ENCODE measurements at regions not wholly inside any gene's neighbourhood (a gene's known extent, or its start where the extent isn't known, plus 50 kb on each side); places are given as distances from the start of the nearest gene placed in this dataset.

DNA sequence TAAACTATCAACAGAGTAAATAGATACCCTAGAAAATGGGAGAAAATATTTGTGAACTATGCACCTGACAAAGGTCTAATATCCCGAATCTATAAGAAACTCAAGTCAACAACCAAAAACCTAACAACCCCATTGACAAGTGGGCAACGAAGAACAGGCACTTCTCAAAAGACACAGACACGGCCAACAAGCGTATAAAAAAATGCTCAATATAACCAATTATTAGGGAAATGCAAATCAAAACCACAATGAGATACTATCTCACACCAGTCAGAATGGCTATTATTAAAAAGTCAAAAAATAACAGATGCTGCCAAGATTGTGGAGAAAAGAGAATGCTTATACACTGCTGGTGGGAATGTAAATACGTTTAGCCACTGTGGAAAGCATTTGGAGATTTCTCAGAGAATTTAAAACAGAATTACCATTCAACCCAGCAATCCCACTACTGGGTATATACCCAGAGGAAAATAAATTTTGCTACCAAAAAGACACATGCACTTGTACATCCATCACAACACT is 63.2 kb upstream of the CAV2 start:
- intact Hi-C loops (cut with micrococcal nuclease): no loop called here
- ATAC-seq (no peak), DNase-seq (no peak)

DNA sequence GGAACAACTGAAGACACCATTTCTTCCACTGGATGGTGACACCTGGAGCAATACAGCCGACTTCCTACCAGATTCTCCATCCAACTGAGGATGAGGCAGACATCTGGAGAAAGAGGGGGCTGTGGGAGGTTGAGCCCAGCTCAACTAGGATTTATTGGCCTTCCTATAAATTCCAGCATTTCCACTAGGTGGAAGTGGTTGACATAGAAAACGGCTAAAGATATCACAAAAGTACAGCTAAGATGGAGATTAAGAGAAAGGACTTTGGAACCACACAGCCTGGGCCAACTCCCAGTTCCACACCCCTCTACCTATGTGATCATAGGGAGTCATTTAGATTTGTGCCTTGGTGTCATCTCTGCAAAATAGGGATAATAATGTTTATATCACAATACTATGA is 61.3 kb upstream of the CAV2 start:
- no peak for ATAC-seq
- intact Hi-C loops (cut with micrococcal nuclease): no loop called here

DNA sequence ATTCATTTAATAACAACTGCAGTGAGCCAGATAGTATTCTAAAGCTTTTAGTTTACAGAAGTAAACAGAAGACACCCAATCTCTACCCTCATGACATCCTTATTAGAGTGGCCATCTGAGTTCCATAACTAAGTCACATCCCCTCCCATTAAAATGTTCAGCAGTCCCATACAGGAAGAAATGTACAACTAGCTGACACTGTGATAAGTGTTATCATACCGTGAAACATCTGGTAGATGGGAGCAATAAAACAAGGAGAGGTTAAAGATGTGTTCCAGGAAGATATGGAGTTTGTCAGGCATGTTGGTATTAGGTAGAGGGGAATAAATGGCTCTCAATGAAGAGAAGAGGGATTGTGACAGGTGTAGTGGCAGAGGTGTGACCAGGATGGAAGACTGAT is 60.5 kb upstream of the CAV2 start:
- DNase-seq (no peak), ATAC-seq (no peak)
- intact Hi-C loops (cut with micrococcal nuclease): no loop called here

More for the DNA sequence above, 61.3 kb upstream of the CAV2 start:
- DNase-seq: no peak

DNA sequence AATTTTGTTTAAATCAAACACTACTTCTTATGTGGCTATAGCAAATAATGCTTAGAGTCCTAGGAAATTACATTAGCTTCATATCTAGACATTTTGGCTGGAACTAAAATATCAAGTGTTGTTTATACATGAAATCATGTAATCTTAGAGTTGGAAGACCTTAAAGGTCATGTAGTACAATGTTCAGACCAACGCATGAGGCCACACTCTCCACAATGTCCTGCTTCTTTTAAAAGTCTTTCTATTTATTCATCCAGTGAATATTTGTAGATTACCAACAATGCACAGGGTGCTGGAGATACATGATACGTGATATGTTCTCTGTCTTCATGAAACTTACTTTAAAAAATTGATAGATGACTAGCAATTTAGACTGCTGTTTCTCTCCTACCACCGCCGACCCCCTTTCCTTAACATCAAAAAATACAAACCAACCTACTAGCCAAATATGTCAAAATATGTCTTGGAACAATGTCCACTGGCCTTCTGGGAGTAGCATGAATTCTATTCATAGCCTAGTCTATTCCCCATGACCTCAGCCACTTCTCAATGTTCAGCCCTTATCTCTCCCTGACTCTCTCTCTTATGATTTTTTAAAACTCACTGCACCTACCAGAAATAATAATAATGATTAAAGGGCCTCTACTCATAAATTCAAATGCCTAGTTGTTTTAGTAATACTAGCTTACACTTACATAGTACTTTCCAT is 59.5 kb upstream of the CAV2 start:
- ATAC-seq (peak; percentile 94), DNase-seq (no peak)
- intact Hi-C loops (cut with micrococcal nuclease): loop anchor here (10.0 kb wide), 1 partner anchor 55 kb away; the partner anchor contains the start of gene CAV2

DNA sequence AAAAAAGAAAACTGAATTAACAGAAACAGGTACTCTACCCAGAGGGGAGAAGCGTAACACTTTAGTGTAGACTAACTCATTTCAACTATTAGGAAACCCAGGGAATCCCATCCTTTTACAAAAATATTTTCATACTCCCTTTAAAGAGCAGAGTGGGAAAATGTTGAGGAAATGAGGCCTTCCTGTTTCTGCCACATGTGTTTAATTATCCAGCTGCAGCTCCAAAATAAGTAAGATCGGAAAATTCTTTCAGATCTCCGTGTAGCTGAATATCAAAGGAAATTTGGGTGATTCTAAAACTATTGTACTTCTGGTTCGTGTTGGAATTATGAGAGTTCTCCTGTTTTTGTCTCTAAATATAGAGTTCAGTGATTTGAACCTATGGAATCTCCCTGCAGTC is 58.0 kb upstream of the CAV2 start:
- ATAC-seq (no peak), DNase-seq (no peak)
- intact Hi-C loops (cut with micrococcal nuclease): loop anchor here (10.0 kb wide), 1 partner anchor 53 kb away; the partner anchor contains the start of gene CAV2

DNA sequence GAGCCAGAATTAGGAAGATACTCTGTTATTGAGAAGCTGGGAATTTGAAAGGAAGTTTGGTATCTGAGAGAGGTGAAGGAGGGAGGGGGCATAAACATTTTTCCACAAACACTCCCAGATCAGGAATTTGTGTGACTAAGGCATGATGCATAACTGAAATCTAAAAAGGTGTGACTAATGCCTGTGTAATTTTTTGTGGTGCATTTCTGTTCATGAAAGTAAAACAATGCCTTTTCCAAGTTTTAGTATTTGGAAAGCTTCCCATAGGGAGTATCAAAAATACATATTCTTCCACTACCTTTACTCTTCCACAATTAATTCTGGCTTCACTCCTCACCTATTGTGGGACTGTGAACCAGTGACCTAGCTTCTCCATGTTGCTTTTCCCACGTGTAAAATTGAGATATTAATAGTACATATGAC is 56.4 kb upstream of the CAV2 start:
- ATAC-seq (no peak), DNase-seq (no peak)
- intact Hi-C loops (cut with micrococcal nuclease): loop anchor here (10.0 kb wide), 1 partner anchor 52 kb away; the partner anchor contains the start of gene CAV2

DNA sequence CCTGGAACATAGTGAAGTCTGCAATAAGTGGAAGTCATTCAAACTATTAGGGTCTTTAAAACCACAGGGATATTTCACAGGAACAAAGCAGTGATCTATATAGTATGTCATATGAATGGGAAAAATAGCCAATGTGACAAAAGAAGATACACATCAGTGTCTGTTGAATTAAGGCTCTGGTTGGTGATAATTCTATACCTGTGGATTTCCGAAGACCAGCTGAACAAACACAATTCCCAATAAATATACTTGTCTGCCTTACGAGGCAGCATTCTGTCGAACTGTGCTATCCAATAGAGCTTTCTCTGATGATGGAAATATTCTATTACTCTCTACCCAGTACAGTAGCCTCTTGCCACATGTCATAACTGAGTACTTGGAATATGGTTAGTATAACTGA is 55.9 kb upstream of the CAV2 start:
- ATAC-seq (no peak), DNase-seq (no peak)
- intact Hi-C loops (cut with micrococcal nuclease): loop anchor here (10.0 kb wide), 1 partner anchor 51 kb away; the partner anchor contains the start of gene CAV2

DNA sequence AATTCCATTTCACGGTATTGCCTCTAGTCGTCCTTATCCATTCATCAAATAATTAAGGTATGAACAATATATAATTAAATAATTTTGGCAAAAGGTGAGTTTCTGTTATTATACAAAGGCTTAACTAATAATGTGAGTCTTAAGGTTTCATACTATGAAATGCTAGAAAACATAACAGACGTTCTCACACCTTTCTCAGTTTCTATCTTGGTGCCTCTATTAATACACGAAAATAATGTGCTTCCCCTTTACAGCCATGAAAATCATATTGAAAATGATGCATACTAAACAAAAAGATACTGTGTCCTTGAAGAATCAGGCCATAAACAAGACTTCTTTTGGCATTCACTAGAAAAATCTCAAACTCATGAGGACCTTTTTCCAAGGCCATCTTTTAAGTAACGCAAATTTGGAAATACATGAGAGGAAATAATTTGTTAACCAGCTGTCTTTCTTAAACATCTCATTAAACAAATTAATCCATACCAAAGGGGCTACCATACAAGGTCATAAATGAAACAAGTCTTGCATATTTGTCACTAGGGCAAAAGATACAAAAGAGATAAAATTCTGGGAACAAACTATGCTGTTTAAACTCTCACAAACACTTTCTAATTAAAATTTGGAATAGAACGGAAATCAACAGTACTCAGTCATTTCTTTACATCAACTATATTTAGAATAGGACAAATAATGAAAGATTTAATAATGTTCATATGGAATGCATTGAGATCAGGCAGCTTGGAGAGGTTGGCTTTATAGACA is 53.9 kb upstream of the CAV2 start:
- no peak for ATAC-seq
- DNase-seq: no peak
- intact Hi-C loops (cut with micrococcal nuclease): loop anchor here (10.0 kb wide), 1 partner anchor 49 kb away; the partner anchor contains the start of gene CAV2

DNA sequence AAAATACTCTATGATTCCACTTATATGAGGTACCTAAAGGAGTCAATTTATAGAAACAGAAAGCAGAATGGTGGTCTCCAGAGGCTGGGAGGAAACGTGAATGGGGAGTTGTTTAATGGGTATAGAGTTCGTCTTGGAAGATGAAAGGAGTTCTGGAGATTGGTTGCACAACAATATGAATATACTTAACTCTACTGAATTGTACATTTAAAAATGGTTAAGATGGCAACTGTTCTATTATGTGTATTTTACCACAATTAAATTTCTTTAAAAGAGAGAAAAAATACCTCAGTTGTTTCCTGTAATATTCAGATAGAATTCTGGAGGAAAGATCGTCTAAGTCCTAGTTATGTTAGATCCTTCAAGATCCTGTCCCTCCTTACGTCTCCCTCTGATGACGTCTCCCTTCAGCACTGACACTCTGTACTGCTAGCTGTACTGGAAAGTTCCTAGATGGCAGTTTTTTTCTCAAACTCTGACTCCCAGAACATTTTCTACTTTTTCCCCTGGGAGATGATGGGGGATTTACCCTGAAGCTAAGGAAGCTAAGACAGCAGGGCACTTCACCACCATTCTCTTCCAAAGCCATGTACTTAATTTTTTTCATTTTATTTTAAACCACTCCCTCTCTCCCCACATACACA is 53.2 kb upstream of the CAV2 start:
- DNase-seq (no peak), ATAC-seq (peak; percentile 32)
- intact Hi-C loops (cut with micrococcal nuclease): loop anchor here (10.0 kb wide), 1 partner anchor 48 kb away; the partner anchor contains the start of gene CAV2

DNA sequence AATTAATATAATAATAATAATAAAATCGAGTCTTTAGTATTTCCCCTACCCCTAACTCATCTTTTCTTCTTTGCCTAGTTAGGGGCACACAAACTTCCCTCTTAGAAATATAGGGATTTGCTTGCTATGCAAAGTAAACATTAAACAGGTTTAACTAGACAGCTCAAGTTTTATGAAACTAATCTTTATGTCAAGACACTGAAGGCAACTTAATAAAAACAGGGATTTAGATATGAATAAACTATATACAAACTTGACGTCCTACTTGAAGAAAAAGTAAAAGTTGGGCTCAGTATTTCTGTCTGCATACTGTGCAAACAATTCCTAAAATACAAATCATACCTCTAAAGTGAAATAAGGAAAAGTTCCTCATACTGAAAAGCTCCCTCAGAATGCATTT is 52.1 kb upstream of the CAV2 start:
- intact Hi-C loops (cut with micrococcal nuclease): loop anchor here (10.0 kb wide), 1 partner anchor 47 kb away; the partner anchor contains the start of gene CAV2
- ATAC-seq (no peak), DNase-seq (no peak)

DNA sequence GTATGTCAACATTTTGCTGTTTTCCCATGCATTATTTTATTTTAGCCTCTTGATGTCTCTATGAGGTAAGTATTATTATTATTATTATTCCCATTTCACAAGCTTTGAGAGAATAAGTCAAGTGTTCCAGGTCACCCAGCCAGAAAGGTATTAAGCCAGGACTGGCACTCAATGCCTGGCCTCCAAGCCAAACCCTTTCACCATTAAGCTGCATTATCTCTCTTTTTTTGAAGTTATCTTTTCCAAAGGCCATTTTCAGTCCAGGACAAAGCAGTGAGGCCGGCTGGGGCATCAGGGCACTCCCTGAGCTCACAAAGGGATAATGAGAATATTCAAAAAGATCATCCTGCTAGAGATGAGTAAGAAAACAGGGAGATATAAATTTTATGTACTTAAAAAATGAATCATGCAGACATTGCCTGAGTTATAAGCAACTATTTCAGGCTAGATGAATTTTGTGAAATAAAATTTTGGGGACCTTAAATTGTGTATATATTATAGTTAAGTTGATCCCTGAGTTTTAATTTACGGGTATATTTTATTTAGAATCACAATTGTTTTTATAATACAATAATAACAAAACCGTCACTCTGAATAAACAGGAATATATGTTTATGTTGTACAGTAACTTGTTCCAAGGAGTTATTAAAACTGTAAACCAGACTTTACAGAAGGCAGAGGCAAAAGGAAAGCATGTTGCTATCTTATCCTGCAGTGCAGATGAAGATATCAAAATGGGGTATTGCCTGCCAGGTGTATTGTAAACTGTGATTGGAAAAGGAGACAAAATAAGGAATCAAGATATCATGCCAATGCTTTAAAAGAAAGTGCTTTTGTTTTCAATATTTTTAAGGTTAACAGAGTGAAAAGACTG is 51.3 kb upstream of the CAV2 start:
- no peak for DNase-seq
- peak; percentile 69 for ATAC-seq
- intact Hi-C loops (cut with micrococcal nuclease): loop anchor here (10.0 kb wide), 1 partner anchor 47 kb away; the partner anchor contains the start of gene CAV2

DNA sequence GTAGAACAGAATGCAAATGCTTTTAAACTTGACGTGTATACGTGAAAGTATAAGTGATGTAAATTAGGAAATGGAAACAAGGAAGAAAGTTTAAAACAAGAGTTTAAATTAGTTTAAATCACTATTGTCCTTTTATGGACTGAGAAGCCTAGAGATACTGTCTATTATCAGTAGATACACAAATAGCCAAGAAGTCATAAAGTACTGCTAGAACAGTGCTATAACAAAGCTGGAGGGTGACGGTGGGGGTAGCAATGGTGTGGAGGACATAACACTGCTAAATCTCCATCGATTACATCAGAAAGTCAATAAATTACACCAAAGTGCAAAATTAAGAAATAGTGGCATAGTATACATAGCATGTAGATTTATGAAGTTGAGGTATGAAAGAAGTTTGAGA is 50.1 kb upstream of the CAV2 start:
- intact Hi-C loops (cut with micrococcal nuclease): loop anchor here (10.0 kb wide), 1 partner anchor 45 kb away; the partner anchor contains the start of gene CAV2
- DNase-seq: no peak
- ATAC-seq: peak; percentile 47

Data from left ventricle myocardium superior (tissue), 1 donor.